Natural killer cell (primary cell): ENCODE measurements at regions not wholly inside any gene's neighbourhood (a gene's known extent, or its start where the extent isn't known, plus 50 kb on each side); places are given as distances from the start of the nearest gene placed in this dataset.
A peak's percentile ranks its signal among the peaks of the same experiment; 100 is the strongest.

Source experiments
- ATAC-seq, 3 donors: fragments of 150-1000 bp in 2 of 3; fragments of 200-7000 bp in 1 of 3; cut with Tn5 transposase; 1 replicate in 1 of 3; 2 replicates in 2 of 3; pipeline ENCODE4 v1.10.0; 2021; ENCODE audit warnings: mild to moderate bottlenecking in 2 of 3, moderate library complexity in 2 of 3
- DNase-seq, 2 donors: peaks; one replicate each; pipeline versions ENCODE4 v3.0.0 to v3.0.0-alpha.2; 2013 to 2021; ENCODE audit warnings: mixed read lengths in 1 of 2
- H3K27ac ChIP-seq: one replicate; pipeline ENCODE4 v1.5.1; 2013; ENCODE audit warnings: mild to moderate bottlenecking, low read length
- H3K27me3 ChIP-seq: one replicate; pipeline ENCODE4 v1.6.1; 2013; ENCODE audit warnings: low read length; ENCODE audit not compliant: control insufficient read depth, insufficient read depth
- H3K36me3 ChIP-seq: one replicate; pipeline ENCODE4 v1.6.1; 2013; ENCODE audit warnings: low read length; ENCODE audit not compliant: control insufficient read depth, insufficient read depth
- H3K4me1 ChIP-seq: one replicate; pipeline ENCODE4 v1.6.1; 2013; ENCODE audit warnings: low read length; ENCODE audit not compliant: control insufficient read depth, insufficient read depth
- H3K4me3 ChIP-seq: one replicate; pipeline ENCODE4 v1.5.1; 2013; ENCODE audit warnings: low read length
- H3K9me3 ChIP-seq: one replicate; pipeline ENCODE4 v1.6.1; 2013; ENCODE audit warnings: low read length; ENCODE audit not compliant: control insufficient read depth, insufficient read depth
- H3K27ac Mint-ChIP-seq, 2 donors: one replicate each; pipeline ENCODE4 v1.8.0; 2022; ENCODE audit warnings: mild to moderate bottlenecking in 2 of 2, mixed read lengths in 2 of 2, moderate library complexity in 1 of 2
- H3K27me3 Mint-ChIP-seq, 2 donors: one replicate each; pipeline ENCODE4 v1.8.0; 2022; ENCODE audit warnings: low read depth in 2 of 2, mixed read lengths in 2 of 2
- H3K36me3 Mint-ChIP-seq: one replicate; pipeline ENCODE4 v1.8.0; 2022; ENCODE audit warnings: mixed read lengths
- H3K4me1 Mint-ChIP-seq, 2 donors: one replicate each; pipeline ENCODE4 v1.8.0; 2022; ENCODE audit warnings: mixed read lengths in 2 of 2
- H3K4me3 Mint-ChIP-seq: one replicate; pipeline ENCODE4 v1.8.0; 2022; ENCODE audit warnings: mild to moderate bottlenecking, moderate library complexity, mixed read lengths
- H3K9me3 Mint-ChIP-seq, 2 donors: one replicate each; pipeline ENCODE4 v1.8.0; 2022; ENCODE audit warnings: mixed read lengths in 2 of 2
- CTCF ChIP-seq: fragments of 200-600 bp; IDR thresholded peaks from one replicate; pipeline ENCODE4 v1.8.0; 2022; ENCODE audit warnings: antibody characterized with exemption
- WGBS: methylation state at CpG from one replicate; pipeline ENCODE4 v1.1.7; 2013; ENCODE audit warnings: missing lambda C conversion rate; ENCODE audit not compliant: insufficient coverage; 5-methylcytosine and 5-hydroxymethylcytosine counted together
- intact Hi-C: fragments of 100-400 bp; cut with micrococcal nuclease; formaldehyde crosslinking; loops from one replicate; pipeline ENCODE4 v1.14.2; 2022

GRCh38 chr10:104515678-104516199 is 125.4 kb upstream of the SORCS3 start:
- H3K4me3 Mint-ChIP-seq: no peak overlapping the region
- Histone ChIP-seq H3K27me3 (no peaks in the 10 kb centered on the region), H3K27ac (no peak overlapping the region), H3K4me3 (no peak overlapping the region), H3K36me3 (no peaks in the 10 kb centered on the region), H3K9me3 (no peaks in the 10 kb centered on the region), H3K4me1 (no peaks in the 10 kb centered on the region)
- H3K9me3 Mint-ChIP-seq: no peaks in the 10 kb centered on the region
- H3K27me3 Mint-ChIP-seq: peaks cover 7 to 12% of the 10 kb centered on the region in 2 donors
- H3K4me1 Mint-ChIP-seq: no peaks in the 10 kb centered on the region
- ATAC-seq: no peak
- H3K27ac Mint-ChIP-seq: no peak overlapping the region
- TF ChIP-seq CTCF: no peak
- no peak for DNase-seq
- 42% methylated on average over 2 of the region's 2 CpGs for WGBS
- H3K36me3 Mint-ChIP-seq: no peaks in the 10 kb centered on the region
- intact Hi-C loops: no loop called here

- Mint-ChIP-seq H3K4me1 (no peaks in the 10 kb centered on the region), H3K36me3 (no peaks in the 10 kb centered on the region), H3K4me3 (no peak overlapping the region), H3K27me3 (peaks cover 6 to 7% of the 10 kb centered on the region in 2 donors), H3K27ac (no peak overlapping the region), H3K9me3 (no peaks in the 10 kb centered on the region)
- intact Hi-C loops: no loop called here
- Histone ChIP-seq H3K27ac (no peak overlapping the region), H3K9me3 (no peaks in the 10 kb centered on the region), H3K4me1 (no peaks in the 10 kb centered on the region), H3K27me3 (no peaks in the 10 kb centered on the region), H3K4me3 (no peak overlapping the region), H3K36me3 (no peaks in the 10 kb centered on the region)
- WGBS: 100% methylated on average over 2 of the region's 2 CpGs
- no peak for TF ChIP-seq CTCF
- DNase-seq (no peak), ATAC-seq (no peak)
These were observed 124.1 kb upstream of the SORCS3 start for GRCh38 chr10:104516986-104517385.

- WGBS: 66% methylated on average over 2 of the region's 4 CpGs
- Mint-ChIP-seq H3K27me3 (peaks cover 2 to 7% of the 10 kb centered on the region in 2 donors), H3K4me1 (no peaks in the 10 kb centered on the region), H3K36me3 (no peaks in the 10 kb centered on the region), H3K27ac (no peak overlapping the region), H3K4me3 (no peak overlapping the region), H3K9me3 (no peaks in the 10 kb centered on the region)
- H3K4me3 ChIP-seq: no peak overlapping the region
- DNase-seq (no peak), ATAC-seq (no peak)
- no peaks in the 10 kb centered on the region for H3K4me1 ChIP-seq
- intact Hi-C loops: no loop called here
- TF ChIP-seq CTCF: no peak
- H3K36me3 ChIP-seq: no peaks in the 10 kb centered on the region
- H3K27ac ChIP-seq: no peak overlapping the region
- no peaks in the 10 kb centered on the region for H3K9me3 ChIP-seq
- no peaks in the 10 kb centered on the region for H3K27me3 ChIP-seq
These were observed 123.1 kb upstream of the SORCS3 start for GRCh38 chr10:104517946-104518345.

GRCh38 chr10:104518891-104519290 is 122.2 kb upstream of the SORCS3 start:
- H3K9me3 Mint-ChIP-seq: no peaks in the 10 kb centered on the region
- no peaks in the 10 kb centered on the region for H3K36me3 Mint-ChIP-seq
- DNase-seq (no peak), ATAC-seq (no peak)
- peaks cover 8% of the 10 kb centered on the region in 2 donors for H3K27me3 Mint-ChIP-seq
- no peaks in the 10 kb centered on the region for H3K4me1 Mint-ChIP-seq
- no peak for TF ChIP-seq CTCF
- WGBS: 82% methylated on average over 6 of the region's 6 CpGs
- no peak overlapping the region for H3K27ac ChIP-seq
- intact Hi-C loops: no loop called here
- H3K36me3 ChIP-seq: no peaks in the 10 kb centered on the region
- peak overlapping the region in 1 of 2 donors; percentile 6 for H3K27ac Mint-ChIP-seq
- no peaks in the 10 kb centered on the region for H3K4me1 ChIP-seq
- H3K4me3 Mint-ChIP-seq: no peak overlapping the region
- H3K4me3 ChIP-seq: no peak overlapping the region
- no peaks in the 10 kb centered on the region for H3K9me3 ChIP-seq
- H3K27me3 ChIP-seq: no peaks in the 10 kb centered on the region
